ENCODE measurements at regions not wholly inside any gene's neighbourhood (a gene's known extent, or its start where the extent isn't known, plus 50 kb on each side); places are given as distances from the start of the nearest gene placed in this dataset.
"Not testable (repeated sequence)": the region's sequence is repeated elsewhere in the genome, so short reads cannot be mapped to it uniquely, and the experiment has no call there.

- no peak overlapping the region for H3K27ac ChIP-seq (ENCODE audit: low read depth in 1 of 2, low read length in 1 of 2)
- no peak for DNase-seq (ENCODE audit: low read depth in 6 of 9, low spot score in 9 of 9)
- no peaks in the 10 kb centered on the region for H3K36me3 ChIP-seq (ENCODE audit: control insufficient read depth in 2 of 2, insufficient read depth in 2 of 2, low read length in 1 of 2)
- no peak overlapping the region for H3K4me3 ChIP-seq (ENCODE audit: low read length in 2 of 2)
- H3K27me3 ChIP-seq (ENCODE audit: control insufficient read depth in 2 of 2, insufficient read depth in 1 of 2, low read length in 1 of 2): no peaks in the 10 kb centered on the region
- peaks cover 0 to 12% of the 10 kb centered on the region in 2 donors for H3K9me3 ChIP-seq (ENCODE audit: control insufficient read depth in 2 of 2, insufficient read depth in 1 of 2, low read length in 1 of 2)
- 94% methylated on average over 6 of the region's 6 CpGs for WGBS
- peaks cover 0 to 2% of the 10 kb centered on the region in 2 donors for H3K4me1 ChIP-seq (ENCODE audit: control insufficient read depth in 2 of 2, insufficient read depth in 2 of 2, low read length in 2 of 2)
Measured at GRCh38 chr2:239732666-239733010, 292.5 kb downstream of the NDUFA10 start.

GRCh38 chr2:239731998-239732665, 293.0 kb downstream of the NDUFA10 start:
- 96% methylated on average over 6 of the region's 6 CpGs for WGBS
- Histone ChIP-seq H3K4me1 (ENCODE audit: control insufficient read depth in 2 of 2, insufficient read depth in 2 of 2, low read length in 2 of 2) (peaks cover 0 to 2% of the 10 kb centered on the region in 2 donors), H3K36me3 (ENCODE audit: control insufficient read depth in 2 of 2, insufficient read depth in 2 of 2, low read length in 1 of 2) (no peaks in the 10 kb centered on the region), H3K4me3 (ENCODE audit: low read length in 2 of 2) (no peak overlapping the region), H3K27me3 (ENCODE audit: control insufficient read depth in 2 of 2, insufficient read depth in 1 of 2, low read length in 1 of 2) (no peaks in the 10 kb centered on the region), H3K9me3 (ENCODE audit: control insufficient read depth in 2 of 2, insufficient read depth in 1 of 2, low read length in 1 of 2) (peaks cover 0 to 12% of the 10 kb centered on the region in 2 donors), H3K27ac (ENCODE audit: low read depth in 1 of 2, low read length in 1 of 2) (no peak overlapping the region)
- DNase-seq (ENCODE audit: low read depth in 6 of 9, low spot score in 9 of 9): no peak

GRCh38 chr2:239731422-239731821, 293.7 kb downstream of the NDUFA10 start:
- Histone ChIP-seq H3K4me1 (ENCODE audit: control insufficient read depth in 2 of 2, insufficient read depth in 2 of 2, low read length in 2 of 2) (peaks cover 0 to 2% of the 10 kb centered on the region in 2 donors), H3K4me3 (ENCODE audit: low read length in 2 of 2) (no peak overlapping the region), H3K27ac (ENCODE audit: low read depth in 1 of 2, low read length in 1 of 2) (no peak overlapping the region), H3K9me3 (ENCODE audit: control insufficient read depth in 2 of 2, insufficient read depth in 1 of 2, low read length in 1 of 2) (peaks cover 0 to 12% of the 10 kb centered on the region in 2 donors), H3K27me3 (ENCODE audit: control insufficient read depth in 2 of 2, insufficient read depth in 1 of 2, low read length in 1 of 2) (no peaks in the 10 kb centered on the region), H3K36me3 (ENCODE audit: control insufficient read depth in 2 of 2, insufficient read depth in 2 of 2, low read length in 1 of 2) (no peaks in the 10 kb centered on the region)
- WGBS: 94% methylated on average over 10 of the region's 10 CpGs
- no peak for DNase-seq (ENCODE audit: low read depth in 6 of 9, low spot score in 9 of 9)

GRCh38 chr2:239730897-239731296, 294.2 kb downstream of the NDUFA10 start:
- WGBS: 95% methylated on average over 8 of the region's 8 CpGs
- DNase-seq (ENCODE audit: low read depth in 6 of 9, low spot score in 9 of 9): no peak
- H3K4me3 ChIP-seq (ENCODE audit: low read length in 2 of 2): no peak overlapping the region

GRCh38 chr2:239730567-239730882, 294.6 kb downstream of the NDUFA10 start:
- H3K27ac ChIP-seq (ENCODE audit: low read depth in 1 of 2, low read length in 1 of 2); H3K36me3 ChIP-seq (ENCODE audit: control insufficient read depth in 2 of 2, insufficient read depth in 2 of 2, low read length in 1 of 2); H3K4me1 ChIP-seq (ENCODE audit: control insufficient read depth in 2 of 2, insufficient read depth in 2 of 2, low read length in 2 of 2); H3K4me3 ChIP-seq (ENCODE audit: low read length in 2 of 2); H3K27me3 ChIP-seq (ENCODE audit: control insufficient read depth in 2 of 2, insufficient read depth in 1 of 2, low read length in 1 of 2); DNase-seq (ENCODE audit: low read depth in 6 of 9, low spot score in 9 of 9): not testable (repeated sequence)
- WGBS: 88% methylated on average over 8 of the region's 8 CpGs
- peaks cover 0 to 12% of the 10 kb centered on the region in 2 donors for H3K9me3 ChIP-seq (ENCODE audit: control insufficient read depth in 2 of 2, insufficient read depth in 1 of 2, low read length in 1 of 2)

More at GRCh38 chr2:239730897-239731296, 294.2 kb downstream of the NDUFA10 start:
- Histone ChIP-seq H3K36me3 (ENCODE audit: control insufficient read depth in 2 of 2, insufficient read depth in 2 of 2, low read length in 1 of 2) (no peaks in the 10 kb centered on the region), H3K27me3 (ENCODE audit: control insufficient read depth in 2 of 2, insufficient read depth in 1 of 2, low read length in 1 of 2) (no peaks in the 10 kb centered on the region), H3K9me3 (ENCODE audit: control insufficient read depth in 2 of 2, insufficient read depth in 1 of 2, low read length in 1 of 2) (peaks cover 0 to 12% of the 10 kb centered on the region in 2 donors), H3K4me1 (ENCODE audit: control insufficient read depth in 2 of 2, insufficient read depth in 2 of 2, low read length in 2 of 2) (peaks cover 0 to 2% of the 10 kb centered on the region in 2 donors), H3K27ac (ENCODE audit: low read depth in 1 of 2, low read length in 1 of 2) (no peak overlapping the region)

- Histone ChIP-seq H3K36me3 (ENCODE audit: control insufficient read depth in 2 of 2, insufficient read depth in 2 of 2, low read length in 1 of 2) (no peaks in the 10 kb centered on the region), H3K27ac (ENCODE audit: low read depth in 1 of 2, low read length in 1 of 2) (no peak overlapping the region), H3K4me3 (ENCODE audit: low read length in 2 of 2) (no peak overlapping the region), H3K9me3 (ENCODE audit: control insufficient read depth in 2 of 2, insufficient read depth in 1 of 2, low read length in 1 of 2) (peaks cover 0 to 12% of the 10 kb centered on the region in 2 donors), H3K4me1 (ENCODE audit: control insufficient read depth in 2 of 2, insufficient read depth in 2 of 2, low read length in 2 of 2) (peaks cover 0 to 2% of the 10 kb centered on the region in 2 donors), H3K27me3 (ENCODE audit: control insufficient read depth in 2 of 2, insufficient read depth in 1 of 2, low read length in 1 of 2) (no peaks in the 10 kb centered on the region)
- no peak for DNase-seq (ENCODE audit: low read depth in 6 of 9, low spot score in 9 of 9)
- 90% methylated on average over 22 of the region's 22 CpGs for WGBS
Measured at GRCh38 chr2:239729681-239730566, 295.2 kb downstream of the NDUFA10 start.

GRCh38 chr2:239729151-239729550, 296.0 kb downstream of the NDUFA10 start:
- H3K36me3 ChIP-seq (ENCODE audit: control insufficient read depth in 2 of 2, insufficient read depth in 2 of 2, low read length in 1 of 2): no peaks in the 10 kb centered on the region
- WGBS: 95% methylated on average over 17 of the region's 17 CpGs
- H3K4me3 ChIP-seq (ENCODE audit: low read length in 2 of 2): no peak overlapping the region
- no peaks in the 10 kb centered on the region for H3K4me1 ChIP-seq (ENCODE audit: control insufficient read depth in 2 of 2, insufficient read depth in 2 of 2, low read length in 2 of 2)
- no peak overlapping the region for H3K27ac ChIP-seq (ENCODE audit: low read depth in 1 of 2, low read length in 1 of 2)
- H3K9me3 ChIP-seq (ENCODE audit: control insufficient read depth in 2 of 2, insufficient read depth in 1 of 2, low read length in 1 of 2): peaks cover 0 to 6% of the 10 kb centered on the region in 2 donors
- DNase-seq (ENCODE audit: low read depth in 6 of 9, low spot score in 9 of 9): no peak
- no peaks in the 10 kb centered on the region for H3K27me3 ChIP-seq (ENCODE audit: control insufficient read depth in 2 of 2, insufficient read depth in 1 of 2, low read length in 1 of 2)

GRCh38 chr2:239728751-239729150, 296.4 kb downstream of the NDUFA10 start:
- Histone ChIP-seq H3K4me3 (ENCODE audit: low read length in 2 of 2) (no peak overlapping the region), H3K27me3 (ENCODE audit: control insufficient read depth in 2 of 2, insufficient read depth in 1 of 2, low read length in 1 of 2) (no peaks in the 10 kb centered on the region), H3K36me3 (ENCODE audit: control insufficient read depth in 2 of 2, insufficient read depth in 2 of 2, low read length in 1 of 2) (no peaks in the 10 kb centered on the region), H3K27ac (ENCODE audit: low read depth in 1 of 2, low read length in 1 of 2) (no peak overlapping the region), H3K4me1 (ENCODE audit: control insufficient read depth in 2 of 2, insufficient read depth in 2 of 2, low read length in 2 of 2) (no peaks in the 10 kb centered on the region), H3K9me3 (ENCODE audit: control insufficient read depth in 2 of 2, insufficient read depth in 1 of 2, low read length in 1 of 2) (peaks cover 0 to 2% of the 10 kb centered on the region in 2 donors)
- no peak for DNase-seq (ENCODE audit: low read depth in 6 of 9, low spot score in 9 of 9)
- WGBS: 93% methylated on average over 15 of the region's 15 CpGs

GRCh38 chr2:239727776-239728600, 297.2 kb downstream of the NDUFA10 start:
- WGBS: 97% methylated on average over 30 of the region's 30 CpGs
- DNase-seq (ENCODE audit: low read depth in 6 of 9, low spot score in 9 of 9): no peak

More at GRCh38 chr2:239727776-239728600, 297.2 kb downstream of the NDUFA10 start:
- Histone ChIP-seq H3K36me3 (ENCODE audit: control insufficient read depth in 2 of 2, insufficient read depth in 2 of 2, low read length in 1 of 2) (no peaks in the 10 kb centered on the region), H3K27me3 (ENCODE audit: control insufficient read depth in 2 of 2, insufficient read depth in 1 of 2, low read length in 1 of 2) (no peaks in the 10 kb centered on the region), H3K4me1 (ENCODE audit: control insufficient read depth in 2 of 2, insufficient read depth in 2 of 2, low read length in 2 of 2) (no peaks in the 10 kb centered on the region), H3K4me3 (ENCODE audit: low read length in 2 of 2) (no peak overlapping the region), H3K27ac (ENCODE audit: low read depth in 1 of 2, low read length in 1 of 2) (no peak overlapping the region), H3K9me3 (ENCODE audit: control insufficient read depth in 2 of 2, insufficient read depth in 1 of 2, low read length in 1 of 2) (no peaks in the 10 kb centered on the region)
